IMR-90 (cell line): ENCODE measurements at regions not wholly inside any gene's neighbourhood (a gene's known extent, or its start where the extent isn't known, plus 50 kb on each side); places are given as distances from the start of the nearest gene placed in this dataset.

Experiments
- ATAC-seq: fragments of 200-7000 bp; cut with Tn5 transposase; 2 replicates; pipeline ENCODE4 v1.9.1; 2020; ENCODE audit warnings: low read depth, mild to moderate bottlenecking, moderate library complexity
- BruUV-seq: library from RNA; stranded (reverse); fragments of 400-500 nt; replicated peaks from 2 replicates; lab custom pipeline; 2021; lab: Mats Ljungman, UMichigan
- CTCF ChIA-PET: fragments of 300-600 bp; formaldehyde crosslinking; extraction: SDS; loops from one replicate; lab custom pipeline; 2021; ENCODE audit warnings: antibody characterized with exemption; lab: Yijun Ruan, JAX
- POLR2A ChIA-PET: fragments of 300-600 bp; sonication (Branson Sonifier 250); formaldehyde crosslinking; loops from one replicate; lab custom pipeline; 2022; ENCODE audit warnings: antibody characterized with exemption; ENCODE audit not compliant: unreplicated experiment; lab: Charles Lee
- DNase-seq: peaks from one replicate; pipeline ENCODE4 v3.0.0; 2013
- H2AFZ ChIP-seq: replicated peaks from 2 replicates; pipeline ENCODE3; 2013; ENCODE audit warnings: low read length, mild to moderate bottlenecking; ENCODE audit not compliant: poor library complexity
- H2AK5ac ChIP-seq: 2 replicates; pipeline ENCODE4 v1.6.1; 2013; ENCODE audit warnings: low read depth, low read length, inconsistent platforms
- H2AK9ac ChIP-seq: replicated peaks from 2 replicates; pipeline ENCODE3; 2013; ENCODE audit warnings: mild to moderate bottlenecking, low read depth, low read length, moderate library complexity; ENCODE audit not compliant: poor library complexity
- H2BK120ac ChIP-seq: 2 replicates; pipeline ENCODE4 v1.6.1; 2013; ENCODE audit warnings: low read depth, low read length, inconsistent platforms
- H2BK15ac ChIP-seq: 3 replicates; pipeline ENCODE4 v1.6.1; 2013; ENCODE audit warnings: low read depth, low read length, inconsistent platforms
- H2BK20ac ChIP-seq: 2 replicates; pipeline ENCODE4 v1.6.1; 2013; ENCODE audit warnings: low read depth, mild to moderate bottlenecking, inconsistent platforms, low read length, moderate library complexity
- H2BK5ac ChIP-seq: 2 replicates; pipeline ENCODE4 v1.6.1; 2013; ENCODE audit warnings: mild to moderate bottlenecking, low read depth, low read length, inconsistent platforms; ENCODE audit not compliant: poor library complexity, severe bottlenecking
- H3K14ac ChIP-seq: replicated peaks from 2 replicates; pipeline ENCODE4 v1.6.1; 2013; ENCODE audit warnings: low read depth, low read length, inconsistent platforms
- H3K18ac ChIP-seq: 2 replicates; pipeline ENCODE4 v1.6.1; 2013; ENCODE audit warnings: low read depth, low read length, control low read depth
- H3K23ac ChIP-seq: 2 replicates; pipeline ENCODE4 v1.6.1; 2013; ENCODE audit warnings: low read depth, low read length, inconsistent platforms
- H3K27ac ChIP-seq: 2 replicates; pipeline ENCODE4 v1.5.1; 2013; ENCODE audit warnings: mild to moderate bottlenecking, control low read depth, low read length; ENCODE audit not compliant: insufficient read depth
- H3K27me3 ChIP-seq: 2 replicates; pipeline ENCODE4 v1.6.1; 2013; ENCODE audit warnings: low read length; ENCODE audit not compliant: control insufficient read depth, insufficient read depth
- H3K36me3 ChIP-seq: 2 replicates; pipeline ENCODE4 v1.6.1; 2013; ENCODE audit warnings: low read length, mixed read lengths; ENCODE audit not compliant: control insufficient read depth, insufficient read depth
- H3K4ac ChIP-seq: 2 replicates; pipeline ENCODE4 v1.6.1; 2013; ENCODE audit warnings: low read depth, low read length, inconsistent platforms
- H3K4me1 ChIP-seq: 2 replicates; pipeline ENCODE4 v1.6.1; 2013; ENCODE audit warnings: low read length, mixed read lengths; ENCODE audit not compliant: control insufficient read depth, insufficient read depth
- H3K4me2 ChIP-seq: 2 replicates; pipeline ENCODE4 v1.6.1; 2013; ENCODE audit warnings: low read depth, mild to moderate bottlenecking, control low read depth, low read length, moderate library complexity
- H3K4me3 ChIP-seq: 2 replicates; pipeline ENCODE4 v1.5.1; 2013; ENCODE audit warnings: low read depth, mild to moderate bottlenecking, control low read depth, low read length, moderate library complexity; ENCODE audit not compliant: insufficient read depth
- H3K56ac ChIP-seq: 2 replicates; pipeline ENCODE4 v1.6.1; 2013; ENCODE audit warnings: low read length, inconsistent platforms; ENCODE audit not compliant: insufficient read depth; ENCODE audit errors: extremely low read depth
- H3K79me1 ChIP-seq, 2 experiments: 2 replicates each; pipeline ENCODE4 v1.6.1; 2013; ENCODE audit warnings: low read length in 2 of 2, inconsistent platforms in 1 of 2, low read depth in 1 of 2
- H3K9ac ChIP-seq: 2 replicates; pipeline ENCODE4 v1.6.1; 2013; ENCODE audit warnings: low read depth, low read length, control low read depth
- H3K9me1 ChIP-seq: 2 replicates; pipeline ENCODE4 v1.6.1; 2013; ENCODE audit warnings: low read length, inconsistent platforms; ENCODE audit not compliant: insufficient read depth
- H3K9me3 ChIP-seq: 2 replicates; pipeline ENCODE4 v1.6.1; 2013; ENCODE audit warnings: low read length; ENCODE audit not compliant: control insufficient read depth, insufficient read depth
- H4K20me1 ChIP-seq: 2 replicates; pipeline ENCODE4 v1.6.1; 2013; ENCODE audit warnings: low read length, inconsistent platforms; ENCODE audit not compliant: insufficient read depth
- H4K5ac ChIP-seq: 2 replicates; pipeline ENCODE4 v1.6.1; 2013; ENCODE audit warnings: mild to moderate bottlenecking, low read depth, low read length, control low read depth
- H4K8ac ChIP-seq, 2 experiments: 2 replicates each; pipeline ENCODE4 v1.6.1; 2013; ENCODE audit warnings: low read depth in 2 of 2, low read length in 2 of 2, control low read depth in 1 of 2, inconsistent platforms in 1 of 2
- H4K91ac ChIP-seq: 2 replicates; pipeline ENCODE4 v1.6.1; 2013; ENCODE audit warnings: low read depth, low read length, inconsistent platforms; ENCODE audit not compliant: insufficient read depth
- BHLHE40 ChIP-seq: fragments of 150-350 bp; IDR thresholded peaks from 2 replicates; pipeline ENCODE4 v1.6.1; 2016; ENCODE audit warnings: mild to moderate bottlenecking, low read depth, low read length
- CEBPB ChIP-seq: IDR thresholded peaks from 2 replicates; pipeline ENCODE4 v1.6.1; 2012; ENCODE audit warnings: low read depth, low read length, improper control_type of control experiment
- CHD1 ChIP-seq: IDR thresholded peaks from 2 replicates; pipeline ENCODE4 v1.6.1; 2012; ENCODE audit warnings: low read depth, low read length, improper control_type of control experiment
- CTCF ChIP-seq: conservative IDR thresholded peaks from 2 replicates; pipeline ENCODE4 v1.5.1; 2012; ENCODE audit warnings: mild to moderate bottlenecking, low read depth, low read length, improper control_type of control experiment
- ELK1 ChIP-seq: fragments of 150-350 bp; IDR thresholded peaks from 2 replicates; pipeline ENCODE4 v1.6.1; 2016; ENCODE audit warnings: low read depth, mild to moderate bottlenecking, low read length, moderate library complexity, borderline replicate concordance
- FOS ChIP-seq: fragments of 150-350 bp; IDR thresholded peaks from 2 replicates; pipeline ENCODE4 v1.6.1; 2016; ENCODE audit warnings: low read depth, low read length
- MAFK ChIP-seq: IDR thresholded peaks from 2 replicates; pipeline ENCODE4 v1.6.1; 2012; ENCODE audit warnings: low read depth, low read length, improper control_type of control experiment
- MAZ ChIP-seq: IDR thresholded peaks from 2 replicates; pipeline ENCODE4 v1.6.1; 2012; ENCODE audit warnings: low read depth, mild to moderate bottlenecking, low read length, improper control_type of control experiment, moderate library complexity, borderline replicate concordance
- MXI1 ChIP-seq: IDR thresholded peaks from 2 replicates; pipeline ENCODE4 v1.6.1; 2012; ENCODE audit warnings: low read depth, mild to moderate bottlenecking, low read length, moderate library complexity, borderline replicate concordance
- NFE2L2 ChIP-seq: fragments of 150-350 bp; IDR thresholded peaks from 2 replicates; pipeline ENCODE4 v1.6.1; 2016; ENCODE audit warnings: low read depth, mild to moderate bottlenecking, low read length
- POLR2A ChIP-seq: IDR thresholded peaks from 2 replicates; pipeline ENCODE4 v1.6.1; 2012; ENCODE audit warnings: mild to moderate bottlenecking, low read depth, low read length
- RAD21 ChIP-seq: IDR thresholded peaks from 2 replicates; pipeline ENCODE4 v1.6.1; 2012; ENCODE audit warnings: low read length, improper control_type of control experiment
- RCOR1 ChIP-seq: IDR thresholded peaks from 2 replicates; pipeline ENCODE4 v1.6.1; 2012; ENCODE audit warnings: mild to moderate bottlenecking, low read length, improper control_type of control experiment; ENCODE audit not compliant: insufficient replicate concordance
- RFX5 ChIP-seq: IDR thresholded peaks from 2 replicates; pipeline ENCODE4 v1.8.0; 2012; ENCODE audit warnings: low read depth, mild to moderate bottlenecking, low read length, moderate library complexity
- SMC3 ChIP-seq: fragments of 150-350 bp; IDR thresholded peaks from 2 replicates; pipeline ENCODE4 v1.6.1; 2016; ENCODE audit warnings: low read depth, mild to moderate bottlenecking, antibody characterized with exemption, low read length, moderate library complexity
- USF2 ChIP-seq: fragments of 150-350 bp; IDR thresholded peaks from 2 replicates; pipeline ENCODE4 v1.6.1; 2017; ENCODE audit warnings: mild to moderate bottlenecking, antibody characterized with exemption, low read length, low read depth
- WGBS, 2 experiments: methylation state at CpG; one replicate each; pipeline versions ENCODE4 v1.1.5 to v1.1.7; 2013; ENCODE audit warnings: missing lambda C conversion rate in 2 of 2; ENCODE audit not compliant: insufficient read length in 1 of 2; ENCODE audit errors: extremely low coverage in 2 of 2; 5-methylcytosine and 5-hydroxymethylcytosine counted together
- dilution Hi-C: fragments of 300-500 bp; cut with HindIII; formaldehyde crosslinking; loops from one replicate; pipeline ENCODE4 v1.14.3; 2018; ENCODE audit warnings: low sequenced_read_pairs; ENCODE audit not compliant: unreplicated experiment
- in situ Hi-C: fragments of 300-500 bp; cut with MboI; formaldehyde crosslinking; loops from 3 replicates; pipeline ENCODE4 v1.14.3; 2019; ENCODE audit warnings: low sequenced_read_pairs, inconsistent platforms, mixed read lengths
- intact Hi-C: fragments of 100-400 bp; cut with micrococcal nuclease; formaldehyde crosslinking; loops from 2 replicates; pipeline ENCODE4 v1.10.0; 2022

- no CpG with 5 or more reads among the region's 2 CpGs for WGBS, 2 experiments
- H3K4me1 ChIP-seq, result no peaks in the 10 kb centered on the region
- no peak overlapping the region for H2BK5ac ChIP-seq
- H2AK9ac ChIP-seq, result no peak overlapping the region
- no peak overlapping the region for H3K4ac ChIP-seq
- H3K27me3 ChIP-seq, result no peaks in the 10 kb centered on the region; the same call in 1 of the 2 replicates
- no peak overlapping the region for H2BK15ac ChIP-seq
- intact Hi-C loops (no loop called here), dilution Hi-C loops (no loop called here), in situ Hi-C loops (no loop called here)
- DNase-seq, result peak; percentile 34
- no peaks in the 10 kb centered on the region for H3K9me3 ChIP-seq
- H2AK5ac ChIP-seq, result no peak overlapping the region
- TF ChIP-seq SMC3, result no peak
- TF ChIP-seq CHD1, result no peak
- no peak for TF ChIP-seq NFE2L2
- no peak for TF ChIP-seq USF2
- no peak for TF ChIP-seq RAD21
- TF ChIP-seq MAFK, result no peak
- no peak for TF ChIP-seq BHLHE40
- no peak for TF ChIP-seq RCOR1
- TF ChIP-seq FOS, result no peak
- TF ChIP-seq CEBPB, result no peak
- TF ChIP-seq RFX5, result no peak
- no peak for TF ChIP-seq CTCF
- TF ChIP-seq MAZ, result no peak
- TF ChIP-seq ELK1, result no peak
- TF ChIP-seq POLR2A, result no peak
- no peak for TF ChIP-seq MXI1
- CTCF ChIA-PET, result interaction anchor here (1.6 kb wide), 1 partner anchor 12 kb away, joined by 3 read pairs; no protein-coding TSS in a partner anchor
- no peak overlapping the region for H3K27ac ChIP-seq
- H3K56ac ChIP-seq, result no peak overlapping the region
- no peaks in the 10 kb centered on the region for H3K36me3 ChIP-seq
- H3K18ac ChIP-seq, result no peak overlapping the region
- POLR2A ChIA-PET, result no interaction called here
- no peak overlapping the region for H3K14ac ChIP-seq
- no peak overlapping the region for H2AFZ ChIP-seq
- no peak overlapping the region for H4K5ac ChIP-seq
- no peak overlapping the region for H2BK20ac ChIP-seq
- no TSS peak for BruUV-seq
- no peak overlapping the region for H3K4me3 ChIP-seq
- H3K79me1 ChIP-seq, result no peaks in the 10 kb centered on the region
- no peak overlapping the region for H3K4me2 ChIP-seq
- peak; percentile 64 for ATAC-seq
- no peak overlapping the region for H3K23ac ChIP-seq
- no peaks in the 10 kb centered on the region for H3K9me1 ChIP-seq
- H4K91ac ChIP-seq, result no peak overlapping the region
- H4K8ac ChIP-seq, result no peak overlapping the region
- no peak overlapping the region for H3K9ac ChIP-seq
- no peak overlapping the region for H2BK120ac ChIP-seq
- H4K20me1 ChIP-seq, result no peaks in the 10 kb centered on the region
Observed at GRCh38 chr2:151191001-151191400, 70.7 kb downstream of the RBM43 start.
